Neural cell (in vitro differentiated cells): ENCODE measurements at regions not wholly inside any gene's neighbourhood (a gene's known extent, or its start where the extent isn't known, plus 50 kb on each side); places are given as distances from the start of the nearest gene placed in this dataset.

Source experiments
- H2AFZ ChIP-seq: fragments of 200-600, 300-800 bp; sonication (generic), shearing (Covaris generic); 2 replicates; pipeline ENCODE4 v1.6.0; 2014; ENCODE audit warnings: low read depth, mild to moderate bottlenecking, antibody characterized with exemption, low read length, moderate library complexity
- H3F3A ChIP-seq: fragments of 200-600 bp; shearing (Covaris generic); 2 replicates; pipeline ENCODE4 v1.6.1; 2016; ENCODE audit warnings: mild to moderate bottlenecking, moderate library complexity, mixed read lengths, antibody characterized with exemption, low read length; ENCODE audit not compliant: insufficient read depth, poor library complexity, severe bottlenecking
- H3K27ac ChIP-seq: fragments of 200-600, 300-800 bp; sonication (generic), shearing (Covaris generic); 2 replicates; pipeline ENCODE4 v1.5.1; 2014; ENCODE audit warnings: mild to moderate bottlenecking, low read length, moderate library complexity
- H3K27me3 ChIP-seq: fragments of 300-800, 200-600 bp; sonication (generic), shearing (Covaris generic); 2 replicates; pipeline ENCODE4 v1.6.0; 2014; ENCODE audit warnings: mild to moderate bottlenecking, low read depth, low read length, moderate library complexity; ENCODE audit not compliant: insufficient read depth
- H3K36me3 ChIP-seq: fragments of 300-800, 200-600 bp; sonication (generic), shearing (Covaris generic); 2 replicates; pipeline ENCODE4 v1.5.1; 2014; ENCODE audit warnings: mild to moderate bottlenecking, antibody characterized with exemption, low read length, moderate library complexity; ENCODE audit not compliant: insufficient read depth
- H3K4me2 ChIP-seq: fragments of 300-800, 200-600 bp; sonication (generic), shearing (Covaris generic); 2 replicates; pipeline ENCODE4 v1.6.0; 2014; ENCODE audit warnings: mild to moderate bottlenecking, low read length
- H3K4me3 ChIP-seq: fragments of 300-800, 200-600 bp; sonication (generic), shearing (Covaris generic); 2 replicates; pipeline ENCODE4 v1.5.1; 2014; ENCODE audit warnings: mild to moderate bottlenecking, low read length, moderate library complexity
- H3K79me2 ChIP-seq: fragments of 200-600 bp; shearing (Covaris generic); replicated peaks from 2 replicates; pipeline ENCODE4 v1.6.0; 2014; ENCODE audit warnings: mild to moderate bottlenecking, low read length, moderate library complexity; ENCODE audit not compliant: insufficient read depth
- H3K9ac ChIP-seq: fragments of 300-800, 200-600 bp; sonication (generic), shearing (Covaris generic); 2 replicates; pipeline ENCODE4 v1.6.1; 2016; ENCODE audit warnings: mild to moderate bottlenecking, low read length, mixed read lengths
- H3K9me2 ChIP-seq: fragments of 200-600 bp; shearing (Covaris generic); 2 replicates; pipeline ENCODE4 v1.6.1; 2016; ENCODE audit warnings: mild to moderate bottlenecking, low read length, mixed read lengths; ENCODE audit not compliant: insufficient read depth
- H3K9me3 ChIP-seq: fragments of 200-600, 300-800 bp; sonication (generic), shearing (Covaris generic); 2 replicates; pipeline ENCODE4 v1.6.1; 2016; ENCODE audit warnings: mild to moderate bottlenecking, mixed run types, low read length, moderate library complexity, mixed read lengths
- H4K20me1 ChIP-seq: fragments of 200-600 bp; shearing (Covaris generic); 2 replicates; pipeline ENCODE4 v1.6.1; 2016; ENCODE audit warnings: mild to moderate bottlenecking, mixed run types; ENCODE audit not compliant: insufficient read depth
- CTCF ChIP-seq: fragments of 450-650 bp; IDR thresholded peaks from 2 replicates; pipeline ENCODE4 v1.5.1; 2014; ENCODE audit warnings: antibody characterized with exemption, mild to moderate bottlenecking, moderate library complexity; ENCODE audit not compliant: poor library complexity, severe bottlenecking
- EP300 ChIP-seq: fragments of 450-650 bp; conservative IDR thresholded peaks from 2 replicates; pipeline ENCODE4 v1.6.1; 2014; ENCODE audit warnings: antibody characterized with exemption, mild to moderate bottlenecking, moderate library complexity; ENCODE audit not compliant: poor library complexity, severe bottlenecking
- EZH2 ChIP-seq: fragments of 200-600, 300-800 bp; shearing (Covaris generic), sonication (generic); IDR thresholded peaks from 2 replicates; pipeline ENCODE4 v1.6.1; 2014; ENCODE audit warnings: antibody characterized with exemption, low read length, borderline replicate concordance, mild to moderate bottlenecking; ENCODE audit not compliant: insufficient read depth, poor library complexity, severe bottlenecking
- MXI1 ChIP-seq: fragments of 450-650 bp; conservative IDR thresholded peaks from 2 replicates; pipeline ENCODE4 v1.6.1; 2014; ENCODE audit warnings: antibody characterized with exemption, mild to moderate bottlenecking; ENCODE audit not compliant: poor library complexity, severe bottlenecking
- POLR2AphosphoS5 ChIP-seq: IDR thresholded peaks from 2 replicates; pipeline ENCODE4 v1.6.1; 2012
- RAD21 ChIP-seq: fragments of 450-650 bp; conservative IDR thresholded peaks from 2 replicates; pipeline ENCODE4 v1.6.1; 2014; ENCODE audit warnings: antibody characterized with exemption, mild to moderate bottlenecking, moderate library complexity
- REST ChIP-seq: IDR thresholded peaks from 2 replicates; pipeline ENCODE4 v1.6.1; 2012; ENCODE audit warnings: borderline replicate concordance
- SMC3 ChIP-seq: fragments of 450-650 bp; conservative IDR thresholded peaks from 2 replicates; pipeline ENCODE4 v1.6.1; 2014; ENCODE audit warnings: antibody characterized with exemption, mild to moderate bottlenecking, moderate library complexity; ENCODE audit not compliant: poor library complexity
- TAF1 ChIP-seq: IDR thresholded peaks from 2 replicates; pipeline ENCODE4 v1.6.1; 2012; ENCODE audit warnings: low read depth

GRCh38 chr9:16031486-16031885 is 478.6 kb downstream of the CCDC171 start:
- TF ChIP-seq RAD21 (no peak), POLR2AphosphoS5 (no peak), MXI1 (no peak), SMC3 (no peak), EP300 (no peak)
- Histone ChIP-seq H3F3A (no peaks in the 10 kb centered on the region), H4K20me1 (no peaks in the 10 kb centered on the region), H3K27me3 (no peaks in the 10 kb centered on the region), H3K4me3 (no peak overlapping the region), H3K4me2 (no peak overlapping the region), H3K36me3 (no peaks in the 10 kb centered on the region), H3K9ac (no peak overlapping the region), H3K79me2 (no peaks in the 10 kb centered on the region), H3K27ac (no peak overlapping the region), H3K9me3 (no peaks in the 10 kb centered on the region), H3K9me2 (no peaks in the 10 kb centered on the region), H2AFZ (no peak overlapping the region)

- Histone ChIP-seq H3K27me3 (no peaks in the 10 kb centered on the region), H2AFZ (no peak overlapping the region), H3K9me2 (no peaks in the 10 kb centered on the region), H3K27ac (no peak overlapping the region), H3K79me2 (no peaks in the 10 kb centered on the region), H4K20me1 (no peaks in the 10 kb centered on the region), H3K4me3 (no peak overlapping the region), H3F3A (no peaks in the 10 kb centered on the region), H3K9ac (no peak overlapping the region), H3K36me3 (no peaks in the 10 kb centered on the region), H3K4me2 (no peak overlapping the region), H3K9me3 (no peaks in the 10 kb centered on the region)
- no peak for TF ChIP-seq REST
- TF ChIP-seq RAD21: no peak
- TF ChIP-seq EZH2: no peak
- TF ChIP-seq TAF1: no peak
- no peak for TF ChIP-seq CTCF
- TF ChIP-seq POLR2AphosphoS5: no peak
- no peak for TF ChIP-seq SMC3
- no peak for TF ChIP-seq MXI1
- no peak for TF ChIP-seq EP300
These were observed 479.1 kb downstream of the CCDC171 start for GRCh38 chr9:16031971-16032370.

GRCh38 chr9:16032799-16033198 is 480.0 kb downstream of the CCDC171 start:
- no peak overlapping the region for H2AFZ ChIP-seq
- no peak overlapping the region for H3K4me2 ChIP-seq
- H3K36me3 ChIP-seq: no peaks in the 10 kb centered on the region
- TF ChIP-seq SMC3 (no peak), EP300 (no peak), REST (no peak), POLR2AphosphoS5 (no peak), MXI1 (no peak), RAD21 (no peak), EZH2 (no peak), CTCF (no peak), TAF1 (no peak)
- no peaks in the 10 kb centered on the region for H4K20me1 ChIP-seq
- H3K9me3 ChIP-seq: no peaks in the 10 kb centered on the region
- H3K79me2 ChIP-seq: no peaks in the 10 kb centered on the region
- no peak overlapping the region for H3K9ac ChIP-seq
- H3K9me2 ChIP-seq: no peaks in the 10 kb centered on the region
- no peaks in the 10 kb centered on the region for H3F3A ChIP-seq
- H3K27me3 ChIP-seq: no peaks in the 10 kb centered on the region
- H3K4me3 ChIP-seq: no peak overlapping the region
- no peak overlapping the region for H3K27ac ChIP-seq
